GM18858 (cell line): ENCODE measurements at regions not wholly inside any gene's neighbourhood (a gene's known extent, or its start where the extent isn't known, plus 50 kb on each side); places are given as distances from the start of the nearest gene placed in this dataset.
"Not testable (repeated sequence)": the region's sequence is repeated elsewhere in the genome, so short reads cannot be mapped to it uniquely, and the experiment has no call there.

ENCODE experiments used
- ATAC-seq: cut with Tn5 transposase; IDR thresholded peaks from one replicate; pipeline ENCODE4 v1.9.1; 2021; ENCODE audit not compliant: unreplicated experiment

DNA sequence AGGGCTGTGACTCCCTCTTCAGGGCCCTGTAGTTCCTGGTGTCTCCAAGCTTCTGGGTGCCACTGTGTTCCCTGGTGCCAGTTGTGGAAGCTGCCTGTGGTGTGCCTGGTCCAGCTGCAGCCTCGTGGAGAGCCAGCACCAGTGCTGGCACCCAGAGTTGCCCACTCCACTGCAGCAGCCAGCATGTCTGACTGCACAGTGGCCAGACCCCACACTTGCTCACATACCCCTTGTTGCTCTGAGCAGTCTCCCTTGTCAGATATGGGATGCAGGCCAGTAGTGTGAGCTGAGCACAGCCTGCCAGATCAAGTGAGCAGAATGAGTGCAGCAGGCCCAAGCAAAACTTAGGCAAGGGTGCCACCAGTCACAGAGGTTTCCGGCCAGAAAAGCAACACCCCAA lies 108.6 kb downstream of the ZMAT1 start:
- ATAC-seq = no peak

DNA sequence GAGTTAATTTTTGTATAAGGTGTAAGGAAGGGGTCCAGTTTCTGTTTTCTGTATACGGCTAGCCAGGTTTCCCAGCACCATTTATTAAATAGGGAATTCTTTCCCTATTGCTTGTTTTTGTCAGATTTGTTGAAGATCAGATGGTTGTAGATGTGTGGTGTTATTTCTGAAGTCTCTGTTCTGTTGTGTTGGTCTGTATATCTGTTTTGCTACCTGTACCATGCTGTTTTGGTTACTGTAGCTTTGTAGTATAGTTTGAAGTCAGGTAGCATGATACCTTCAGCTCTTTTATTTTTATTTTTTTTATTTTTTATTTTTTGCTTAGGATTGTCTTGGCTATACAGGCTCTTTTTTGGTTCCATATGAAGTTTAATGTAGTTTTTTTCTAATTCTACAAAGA lies 114.1 kb downstream of the ZMAT1 start:
- not testable (repeated sequence) for ATAC-seq

DNA sequence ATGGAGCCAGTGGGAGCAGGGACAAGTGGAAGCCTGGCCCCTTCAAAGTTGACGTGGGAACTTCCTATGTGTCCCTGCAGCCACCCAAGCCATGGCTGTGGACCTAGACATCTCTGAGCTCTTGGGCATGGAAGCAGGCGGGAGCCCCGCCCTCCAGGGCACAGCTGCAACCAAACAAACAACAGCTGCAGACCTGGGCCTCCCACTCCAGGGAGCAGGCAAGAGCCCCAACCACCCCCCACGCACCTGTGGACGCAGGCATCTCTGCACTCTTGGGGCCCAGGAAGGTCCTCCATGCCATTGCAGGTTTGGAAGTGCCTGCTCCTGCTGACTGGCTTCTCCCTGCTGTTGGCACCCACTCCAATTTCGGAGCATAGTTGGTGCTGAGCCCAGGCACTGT lies 118.6 kb downstream of the ZMAT1 start:
- no peak for ATAC-seq

DNA sequence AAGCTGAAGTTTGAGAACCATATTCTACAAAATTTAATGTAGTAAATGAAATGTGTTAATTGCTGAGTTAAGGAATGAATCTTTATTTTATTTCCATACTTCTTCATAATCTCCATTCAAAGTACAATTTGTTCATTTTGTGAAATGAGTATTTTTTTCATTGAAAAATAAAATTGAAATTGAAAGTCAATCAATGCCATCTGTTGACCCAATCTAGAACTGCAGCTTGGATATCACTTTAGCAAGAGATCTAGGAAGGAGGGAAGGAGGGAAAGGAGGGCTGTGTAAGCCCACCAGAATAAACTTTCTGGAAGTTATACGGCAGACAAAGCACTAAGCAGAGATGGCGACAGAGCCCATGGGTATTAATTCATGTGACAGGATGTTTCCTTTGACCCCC lies 128.4 kb downstream of the ZMAT1 start:
- ATAC-seq = no peak

DNA sequence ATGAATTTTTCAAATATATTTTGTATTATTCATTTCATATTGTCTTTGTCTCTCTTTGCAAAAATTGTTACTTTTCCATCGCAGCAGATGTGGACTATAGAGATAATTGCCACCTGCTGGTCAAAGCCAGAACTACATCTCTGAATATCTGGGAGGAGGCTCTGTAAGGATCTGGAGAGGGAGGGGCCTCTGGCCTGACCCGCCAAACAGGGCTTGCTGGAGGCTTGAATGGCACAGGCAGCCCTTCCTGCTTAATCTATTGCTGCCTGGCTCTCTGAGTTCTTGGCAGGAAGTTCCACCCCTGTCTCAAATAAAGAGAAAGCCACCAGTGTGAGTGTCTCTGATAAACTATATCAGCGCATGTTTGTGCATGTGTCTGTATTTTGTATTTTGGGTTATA lies 132.4 kb downstream of the ZMAT1 start:
- ATAC-seq = peak; percentile 99

DNA sequence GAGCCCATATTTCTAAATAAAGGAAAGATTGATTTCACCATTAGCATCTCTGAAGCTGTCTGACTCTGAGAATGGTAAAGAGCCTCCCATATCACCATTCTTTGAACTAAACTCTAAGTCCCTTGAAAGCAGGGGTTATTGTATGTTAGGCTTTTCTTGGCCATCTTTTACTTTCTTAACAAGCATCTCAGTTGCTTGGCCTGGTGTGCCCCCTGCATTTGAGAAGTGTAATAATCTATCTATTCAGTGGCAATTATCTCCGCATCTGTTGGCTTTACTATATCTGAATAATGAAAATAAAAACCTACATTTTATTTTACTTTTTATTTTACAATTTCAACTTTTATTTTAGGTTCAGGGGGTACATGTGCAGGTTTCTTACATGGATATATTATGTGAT lies 128.3 kb upstream of the ARMCX2 start:
- ATAC-seq = no peak

DNA sequence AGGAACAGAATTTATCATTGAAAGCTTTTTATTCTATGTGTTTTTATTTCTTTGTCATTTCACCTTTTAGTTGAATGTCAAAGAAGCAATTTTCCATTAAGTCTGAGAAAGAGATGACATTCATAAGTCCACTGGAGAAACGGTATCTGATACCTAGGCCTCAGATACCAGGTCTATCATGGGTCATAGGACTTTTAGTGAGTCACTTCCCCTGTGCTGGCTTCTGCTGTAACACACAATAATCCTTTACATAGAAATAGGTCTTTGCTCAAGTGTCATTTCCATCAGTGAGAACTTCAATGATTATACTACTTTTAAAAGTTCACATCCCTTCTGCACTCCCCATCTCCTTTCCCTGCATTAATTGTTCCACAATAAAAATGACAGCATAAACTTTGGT lies 125.5 kb upstream of the ARMCX2 start:
- no peak for ATAC-seq

DNA sequence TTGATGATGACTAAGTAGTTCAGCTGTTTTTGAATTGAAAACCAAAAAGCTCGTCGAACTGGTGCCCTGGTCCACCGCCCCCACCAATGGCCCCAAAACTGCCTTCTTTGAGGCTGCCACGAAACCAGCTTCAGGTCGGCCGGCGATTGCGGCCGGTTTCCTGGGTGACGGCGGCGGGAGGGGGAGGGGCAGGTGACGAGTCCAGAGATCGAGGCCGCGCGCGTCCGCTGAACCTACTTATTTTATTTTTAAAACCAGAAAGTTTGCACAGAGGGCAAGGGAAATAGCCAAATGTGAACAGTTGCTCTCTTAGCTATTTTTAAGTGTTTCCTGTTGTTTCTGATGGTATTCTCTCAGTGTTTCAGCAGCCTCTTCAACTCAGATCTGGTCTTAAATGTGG lies 120.8 kb upstream of the ARMCX2 start:
- not testable (repeated sequence) for ATAC-seq

DNA sequence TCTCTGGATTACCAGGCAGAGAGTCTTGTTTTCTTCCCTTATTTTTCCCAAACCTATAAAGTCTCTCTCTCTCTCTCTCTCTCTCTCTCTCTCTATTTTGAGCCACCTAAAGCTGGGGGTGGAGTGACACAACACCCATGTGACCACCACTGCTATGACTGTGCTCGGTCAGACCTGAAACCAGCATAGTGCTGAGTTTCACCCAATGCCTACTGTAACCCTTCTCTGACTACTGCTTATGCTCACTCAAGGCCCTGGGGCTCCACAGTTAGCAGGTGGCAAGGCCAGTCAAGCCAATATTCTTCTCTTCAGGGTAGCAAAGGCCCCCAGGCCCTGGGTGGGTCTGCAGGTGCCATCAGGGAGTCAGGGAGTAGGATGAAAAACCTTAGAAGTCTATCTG lies 114.7 kb upstream of the ARMCX2 start:
- ATAC-seq = peak; percentile 100

DNA sequence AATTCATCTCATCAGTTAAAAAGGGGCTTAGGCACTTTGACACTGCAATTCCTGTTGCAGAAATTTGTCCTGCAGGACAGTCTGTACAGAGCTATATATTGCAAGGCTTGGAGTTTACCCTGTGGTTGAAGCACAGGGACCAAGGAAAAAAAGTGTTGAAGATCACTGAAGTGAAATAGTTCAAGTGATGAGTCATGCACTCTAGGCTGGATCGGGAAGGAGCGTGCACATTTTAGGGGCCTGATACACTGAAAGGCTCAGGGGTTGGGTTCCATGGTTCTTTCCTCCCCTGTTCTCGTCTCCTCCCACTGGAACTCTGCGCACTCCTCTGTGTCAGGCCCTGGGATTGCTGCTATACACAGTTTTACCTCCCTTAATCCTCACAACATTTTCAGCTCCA lies 104.9 kb upstream of the ARMCX2 start:
- no peak for ATAC-seq

DNA sequence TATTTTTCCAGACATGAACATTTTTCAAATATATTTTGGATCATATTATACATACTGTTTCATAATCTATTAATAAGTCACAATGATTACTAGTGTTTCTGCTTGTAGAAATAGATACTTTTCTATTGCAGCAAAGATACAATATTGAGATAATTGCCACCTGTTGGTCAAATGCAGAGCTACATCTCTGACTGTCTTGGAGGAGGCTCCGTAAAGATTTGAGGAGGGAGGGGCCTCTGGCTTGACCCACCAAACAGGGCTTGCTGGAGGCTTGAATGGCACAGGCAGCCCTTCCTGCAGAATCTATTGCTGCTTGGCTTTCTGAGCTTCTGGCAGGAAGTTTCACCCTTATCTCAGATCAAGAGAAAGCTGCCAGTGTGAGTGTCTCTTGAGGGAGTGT lies 99.3 kb upstream of the ARMCX2 start:
- ATAC-seq = peak; percentile 84

DNA sequence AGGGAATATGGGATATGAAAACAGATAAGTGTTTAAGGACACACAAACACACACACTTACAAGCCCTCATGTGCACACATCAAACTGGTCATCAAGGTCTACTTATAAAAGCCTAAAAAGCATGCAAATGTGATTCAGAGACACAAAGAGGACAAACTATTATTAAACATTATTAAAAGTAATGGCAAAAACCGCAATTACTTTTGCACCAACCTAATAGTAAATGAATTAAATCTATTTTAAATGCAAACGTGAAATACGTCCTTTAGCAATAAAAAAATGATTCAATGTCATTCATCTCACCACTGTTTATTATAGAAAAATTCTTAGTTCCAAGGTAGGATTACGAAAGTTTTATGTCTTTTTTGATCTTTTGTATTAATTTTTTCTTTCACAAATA lies 91.1 kb upstream of the ARMCX2 start:
- ATAC-seq = no peak

DNA sequence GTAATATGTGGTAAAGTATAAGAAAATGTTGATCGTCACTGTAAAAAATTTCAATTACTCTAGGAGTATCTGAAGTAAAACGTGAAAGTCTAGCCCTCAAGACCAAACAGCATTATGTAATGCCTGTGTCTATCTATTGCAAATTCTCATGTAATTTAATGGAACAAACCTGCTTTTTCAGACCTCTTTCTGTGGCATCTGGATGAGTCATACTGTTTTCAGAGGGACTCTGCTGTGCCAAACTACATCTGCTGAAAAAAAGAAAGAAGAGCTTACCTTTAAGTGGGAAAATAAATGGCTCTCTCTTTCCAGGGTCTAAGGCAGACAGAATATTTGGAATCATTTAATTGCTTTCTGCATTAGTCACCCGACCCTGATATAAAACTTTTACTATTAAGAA lies 89.8 kb upstream of the ARMCX2 start:
- no peak for ATAC-seq

DNA sequence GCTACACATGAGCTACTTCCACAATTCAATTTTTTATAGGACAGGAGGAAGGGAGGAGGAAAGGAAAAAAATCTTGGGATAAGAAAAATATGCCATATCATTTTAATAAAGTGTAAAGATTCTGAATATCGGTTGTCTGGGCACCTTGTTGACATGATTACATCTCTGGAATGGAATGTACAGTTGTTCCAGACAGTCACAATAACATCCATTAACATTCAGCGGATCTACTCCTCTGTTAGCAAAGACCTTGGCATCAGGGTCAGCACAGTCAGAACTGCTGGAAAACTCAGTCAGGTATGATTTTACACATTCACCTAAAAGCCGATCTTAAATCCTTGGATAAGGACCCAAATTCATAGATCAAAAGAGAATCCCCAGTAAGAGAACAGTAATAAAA lies 85.4 kb upstream of the ARMCX2 start:
- no peak for ATAC-seq

DNA sequence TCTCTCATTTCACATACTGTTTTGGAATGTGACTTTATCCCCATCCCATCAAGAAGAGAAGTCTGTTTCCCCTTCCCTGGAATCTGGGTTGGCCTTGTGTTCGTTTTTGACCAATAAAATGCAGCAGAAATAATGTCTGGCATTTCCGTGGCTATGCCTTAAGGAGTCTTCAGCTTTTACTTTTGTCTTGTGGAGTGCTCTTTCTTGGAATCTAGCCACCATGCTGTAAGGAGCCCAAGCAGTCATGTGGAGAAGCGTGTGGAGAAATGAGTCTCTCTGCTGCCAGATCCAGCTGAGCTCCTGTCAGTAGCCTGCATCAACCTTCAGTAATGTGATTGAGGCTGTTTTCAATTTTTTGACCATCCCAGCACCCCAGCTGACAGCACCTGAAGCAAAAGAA lies 84.4 kb upstream of the ARMCX2 start:
- ATAC-seq = no peak

DNA sequence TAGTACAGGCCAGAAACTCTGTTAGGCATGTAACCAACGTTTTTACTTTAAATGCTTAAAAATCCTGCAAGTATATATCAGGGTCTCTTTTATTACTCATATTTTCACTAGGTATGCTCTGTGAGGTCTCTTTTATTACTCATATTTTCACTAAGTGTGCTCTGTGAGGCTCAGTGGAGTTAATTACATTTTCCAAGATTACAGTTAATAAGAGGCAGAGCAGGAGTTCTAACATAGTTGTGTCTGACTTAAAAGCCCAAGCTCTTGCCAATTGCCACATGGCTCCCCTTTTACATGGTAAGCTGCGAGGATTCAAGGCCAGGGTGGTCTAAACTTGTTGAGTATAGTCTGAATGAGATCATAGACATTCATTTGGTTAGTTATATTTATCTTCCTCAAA lies 81.0 kb upstream of the ARMCX2 start:
- no peak for ATAC-seq

DNA sequence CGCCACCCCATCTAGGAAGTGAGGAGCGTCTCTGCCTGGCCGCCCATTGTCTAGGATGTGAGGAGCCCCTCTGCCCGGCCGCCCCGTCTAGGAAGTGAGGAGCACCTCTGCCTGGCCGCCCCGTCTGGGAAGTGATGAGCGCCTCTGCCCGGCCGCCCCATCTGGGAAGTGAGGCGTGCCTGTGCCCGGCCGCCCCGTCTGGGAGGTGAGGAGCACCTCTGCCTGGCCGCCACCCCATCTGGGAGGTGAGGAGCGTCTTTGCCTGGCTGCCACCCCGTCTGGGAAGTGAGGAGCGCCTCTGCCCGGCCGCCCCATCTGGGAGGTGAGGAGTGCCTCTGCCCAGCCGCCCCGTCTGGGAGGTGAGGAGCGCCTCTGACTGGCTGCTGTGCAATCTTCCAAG lies 79.2 kb upstream of the ARMCX2 start:
- not testable (repeated sequence) for ATAC-seq

DNA sequence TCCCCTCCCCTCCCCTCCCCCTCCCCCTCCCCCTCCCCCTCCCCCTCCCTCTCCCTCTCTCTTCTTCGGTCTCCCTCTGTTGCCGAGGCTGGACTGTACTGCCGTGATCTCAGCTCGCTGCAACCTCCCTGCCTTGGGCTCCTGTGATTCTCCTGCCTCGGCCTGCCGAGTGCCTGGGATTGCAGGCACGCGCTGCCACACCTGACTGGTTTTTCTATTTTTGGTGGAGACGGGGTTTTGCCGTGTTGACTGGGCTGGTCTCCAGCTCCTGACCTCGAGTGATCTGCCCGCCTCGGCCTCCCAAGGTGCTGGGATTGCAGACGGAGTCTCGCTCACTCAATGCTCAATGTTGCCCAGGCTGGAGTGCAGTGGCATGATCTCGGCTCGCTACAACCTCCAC lies 78.8 kb upstream of the ARMCX2 start:
- ATAC-seq = not testable (repeated sequence)

DNA sequence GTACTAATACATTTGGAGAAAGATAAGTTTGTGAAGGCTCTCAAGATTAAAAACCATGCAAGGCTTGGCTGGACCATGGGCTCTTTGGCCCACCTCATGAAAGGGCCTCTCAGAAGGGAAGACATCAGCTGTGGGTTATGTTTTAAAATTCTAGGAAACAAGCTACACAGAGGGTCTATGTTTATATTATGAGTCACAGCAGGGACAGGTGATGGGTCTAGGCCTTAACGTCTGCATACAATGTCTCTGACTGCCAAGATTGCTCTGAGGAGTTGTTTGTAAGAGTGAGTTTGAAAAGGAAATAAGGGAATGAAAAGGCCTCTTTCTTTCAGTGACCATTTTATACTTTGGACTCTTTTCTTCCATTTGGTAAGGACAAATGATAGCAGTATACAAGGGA lies 77.0 kb upstream of the ARMCX2 start:
- no peak for ATAC-seq

DNA sequence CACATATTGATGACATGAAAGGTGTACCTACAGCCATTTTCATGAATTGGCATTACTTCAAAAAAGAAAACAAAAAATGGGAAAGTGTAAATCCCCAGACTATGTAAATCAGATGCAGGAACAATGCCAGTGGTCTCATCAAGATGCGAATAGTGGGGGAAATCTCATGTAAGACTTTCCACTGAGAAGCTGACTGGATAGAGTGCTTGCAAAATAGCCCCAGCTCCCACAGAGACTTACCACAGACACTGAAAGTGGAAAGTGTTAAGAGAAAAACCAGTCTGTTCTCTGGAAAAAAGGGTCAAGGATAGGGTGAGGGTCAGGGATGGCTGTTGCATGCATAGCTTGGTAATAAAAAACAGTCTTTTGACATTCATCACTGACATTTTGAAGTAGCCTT lies 73.2 kb upstream of the ARMCX2 start:
- no peak for ATAC-seq

DNA sequence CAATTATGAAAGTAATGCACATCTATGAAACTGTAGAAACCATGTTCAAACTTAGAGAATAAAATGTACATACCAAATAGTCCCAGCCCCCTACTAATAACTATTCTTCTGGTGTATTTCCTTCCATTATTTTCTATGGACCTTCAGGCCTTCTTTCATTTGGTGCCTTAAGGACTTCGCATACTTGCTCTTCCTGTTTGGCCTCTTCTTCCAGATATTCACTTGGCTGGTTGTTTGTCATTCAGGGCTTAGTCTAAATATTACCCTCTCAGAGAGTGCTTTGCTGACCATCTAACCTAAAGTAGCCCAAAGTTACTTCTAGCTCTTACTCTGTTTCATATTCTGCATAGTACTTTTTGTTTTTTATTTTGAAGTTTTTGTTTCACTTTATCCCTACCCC lies 70.3 kb upstream of the ARMCX2 start:
- no peak for ATAC-seq
